Upper lobe of left lung (tissue), 4 donors: ENCODE measurements at regions not wholly inside any gene's neighbourhood (a gene's known extent, or its start where the extent isn't known, plus 50 kb on each side); places are given as distances from the start of the nearest gene placed in this dataset.

ENCODE experiments used
- POLR2A ChIP-seq, 4 donors: fragments of 450-650 bp; IDR thresholded peaks; one replicate each; pipeline ENCODE4 v1.5.1; 2016 to 2017; ENCODE audit warnings: antibody characterized with exemption in 4 of 4, mild to moderate bottlenecking in 2 of 4
- POLR2AphosphoS5 ChIP-seq, 2 donors: sonication (generic); formaldehyde crosslinking; IDR thresholded peaks; one replicate each; pipeline ENCODE4 v1.5.1; 2017; ENCODE audit warnings: antibody characterized with exemption in 2 of 2
- TF ChIP-seq, protein P1 (sequence below), 6 experiments: fragments of 450-650 bp in 4 of 6; fragments of 200-600 bp in 2 of 6; sonication (generic) in 2 of 6; IDR thresholded peaks; one replicate each; pipeline ENCODE4 v1.5.1; 2016 to 2019; ENCODE audit warnings: antibody characterized with exemption in 6 of 6

DNA sequence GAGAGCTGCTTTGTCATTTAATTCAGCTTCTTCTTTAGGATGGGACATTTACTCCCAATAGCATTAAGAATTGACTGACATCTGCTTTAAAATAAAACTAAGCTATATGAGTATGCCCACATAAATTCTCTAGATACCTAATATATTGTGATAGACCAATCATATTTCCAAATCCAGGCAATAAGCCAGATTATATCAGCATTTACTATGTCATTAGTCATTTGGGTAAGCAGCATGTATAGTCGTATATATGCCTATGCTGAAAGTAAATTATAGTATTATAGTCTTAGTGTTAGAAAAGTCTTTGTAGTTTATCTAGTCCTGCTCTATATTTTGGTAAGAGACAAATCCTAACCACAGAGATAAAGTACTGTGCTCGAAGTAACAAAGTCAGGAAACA, 958.1 kb downstream of the KCNJ2 start:
- TF ChIP-seq POLR2A (IDR thresholded peaks at IDR 0.05): no peak
- TF ChIP-seq, protein P1, sequence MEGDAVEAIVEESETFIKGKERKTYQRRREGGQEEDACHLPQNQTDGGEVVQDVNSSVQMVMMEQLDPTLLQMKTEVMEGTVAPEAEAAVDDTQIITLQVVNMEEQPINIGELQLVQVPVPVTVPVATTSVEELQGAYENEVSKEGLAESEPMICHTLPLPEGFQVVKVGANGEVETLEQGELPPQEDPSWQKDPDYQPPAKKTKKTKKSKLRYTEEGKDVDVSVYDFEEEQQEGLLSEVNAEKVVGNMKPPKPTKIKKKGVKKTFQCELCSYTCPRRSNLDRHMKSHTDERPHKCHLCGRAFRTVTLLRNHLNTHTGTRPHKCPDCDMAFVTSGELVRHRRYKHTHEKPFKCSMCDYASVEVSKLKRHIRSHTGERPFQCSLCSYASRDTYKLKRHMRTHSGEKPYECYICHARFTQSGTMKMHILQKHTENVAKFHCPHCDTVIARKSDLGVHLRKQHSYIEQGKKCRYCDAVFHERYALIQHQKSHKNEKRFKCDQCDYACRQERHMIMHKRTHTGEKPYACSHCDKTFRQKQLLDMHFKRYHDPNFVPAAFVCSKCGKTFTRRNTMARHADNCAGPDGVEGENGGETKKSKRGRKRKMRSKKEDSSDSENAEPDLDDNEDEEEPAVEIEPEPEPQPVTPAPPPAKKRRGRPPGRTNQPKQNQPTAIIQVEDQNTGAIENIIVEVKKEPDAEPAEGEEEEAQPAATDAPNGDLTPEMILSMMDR (IDR thresholded peaks at IDR 0.05): no peak
- no peak for TF ChIP-seq POLR2AphosphoS5 (IDR thresholded peaks at IDR 0.05)
